PFSK-1 (cell line): ENCODE measurements at regions not wholly inside any gene's neighbourhood (a gene's known extent, or its start where the extent isn't known, plus 50 kb on each side); places are given as distances from the start of the nearest gene placed in this dataset.

Source experiments
- FOXP2 ChIP-seq: optimal IDR thresholded peaks from 2 replicates; pipeline ENCODE3; 2011; ENCODE audit warnings: borderline replicate concordance, control low read depth, inconsistent platforms; ENCODE audit not compliant: insufficient read depth; ENCODE audit errors: extremely low read length, extremely low read depth
- POLR2AphosphoS5 ChIP-seq: IDR thresholded peaks from 2 replicates; pipeline ENCODE4 v1.6.1; 2012; ENCODE audit warnings: low read depth, mild to moderate bottlenecking, control low read depth, low read length, moderate library complexity
- SIN3A ChIP-seq: IDR thresholded peaks from 2 replicates; pipeline ENCODE4 v1.6.1; 2012; ENCODE audit warnings: mild to moderate bottlenecking, low read length, moderate library complexity, borderline replicate concordance; ENCODE audit not compliant: insufficient read depth
- TAF1 ChIP-seq: IDR thresholded peaks from 2 replicates; pipeline ENCODE4 v1.6.1; 2012; ENCODE audit warnings: low read length, control low read depth, borderline replicate concordance; ENCODE audit not compliant: insufficient read depth
- TF ChIP-seq, protein P1 (sequence below), 2 experiments: IDR thresholded peaks; 2 replicates each; pipeline versions ENCODE4 v1.6.1 to v1.8.0; 2011 to 2012; ENCODE audit warnings: low read depth in 2 of 2, low read length in 2 of 2, control low read depth in 1 of 2, inconsistent platforms in 1 of 2, mild to moderate bottlenecking in 1 of 2, moderate library complexity in 1 of 2; ENCODE audit not compliant: insufficient read depth in 1 of 2

DNA sequence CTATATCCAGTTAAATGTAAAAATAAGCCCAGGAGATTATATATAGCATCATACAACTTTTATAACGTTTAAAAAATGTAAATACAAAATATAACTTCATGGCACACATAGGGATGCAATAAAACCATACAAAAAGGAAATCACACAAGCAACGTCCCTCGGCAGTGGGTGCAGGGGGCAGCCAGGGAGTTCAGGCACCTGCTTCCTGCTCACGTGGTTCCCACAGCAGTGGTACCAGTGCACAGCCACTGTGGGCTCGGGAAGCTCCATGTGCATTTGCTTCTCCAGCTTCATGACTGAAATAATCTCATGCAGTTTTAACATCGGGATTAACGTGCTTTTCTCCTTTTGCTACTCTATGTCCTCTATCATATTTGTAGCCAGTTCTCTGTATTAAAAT is 255.5 kb upstream of the CXCL12 start:
- no peak for TF ChIP-seq TAF1
- no peak for TF ChIP-seq SIN3A
- no peak for TF ChIP-seq POLR2AphosphoS5
- TF ChIP-seq, protein P1, sequence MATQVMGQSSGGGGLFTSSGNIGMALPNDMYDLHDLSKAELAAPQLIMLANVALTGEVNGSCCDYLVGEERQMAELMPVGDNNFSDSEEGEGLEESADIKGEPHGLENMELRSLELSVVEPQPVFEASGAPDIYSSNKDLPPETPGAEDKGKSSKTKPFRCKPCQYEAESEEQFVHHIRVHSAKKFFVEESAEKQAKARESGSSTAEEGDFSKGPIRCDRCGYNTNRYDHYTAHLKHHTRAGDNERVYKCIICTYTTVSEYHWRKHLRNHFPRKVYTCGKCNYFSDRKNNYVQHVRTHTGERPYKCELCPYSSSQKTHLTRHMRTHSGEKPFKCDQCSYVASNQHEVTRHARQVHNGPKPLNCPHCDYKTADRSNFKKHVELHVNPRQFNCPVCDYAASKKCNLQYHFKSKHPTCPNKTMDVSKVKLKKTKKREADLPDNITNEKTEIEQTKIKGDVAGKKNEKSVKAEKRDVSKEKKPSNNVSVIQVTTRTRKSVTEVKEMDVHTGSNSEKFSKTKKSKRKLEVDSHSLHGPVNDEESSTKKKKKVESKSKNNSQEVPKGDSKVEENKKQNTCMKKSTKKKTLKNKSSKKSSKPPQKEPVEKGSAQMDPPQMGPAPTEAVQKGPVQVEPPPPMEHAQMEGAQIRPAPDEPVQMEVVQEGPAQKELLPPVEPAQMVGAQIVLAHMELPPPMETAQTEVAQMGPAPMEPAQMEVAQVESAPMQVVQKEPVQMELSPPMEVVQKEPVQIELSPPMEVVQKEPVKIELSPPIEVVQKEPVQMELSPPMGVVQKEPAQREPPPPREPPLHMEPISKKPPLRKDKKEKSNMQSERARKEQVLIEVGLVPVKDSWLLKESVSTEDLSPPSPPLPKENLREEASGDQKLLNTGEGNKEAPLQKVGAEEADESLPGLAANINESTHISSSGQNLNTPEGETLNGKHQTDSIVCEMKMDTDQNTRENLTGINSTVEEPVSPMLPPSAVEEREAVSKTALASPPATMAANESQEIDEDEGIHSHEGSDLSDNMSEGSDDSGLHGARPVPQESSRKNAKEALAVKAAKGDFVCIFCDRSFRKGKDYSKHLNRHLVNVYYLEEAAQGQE (IDR thresholded peaks at IDR 0.05; ENCODE audit: insufficient read depth in 1 of 2, low read depth in 2 of 2, low read length in 2 of 2): no peak
- TF ChIP-seq FOXP2: no peak

DNA sequence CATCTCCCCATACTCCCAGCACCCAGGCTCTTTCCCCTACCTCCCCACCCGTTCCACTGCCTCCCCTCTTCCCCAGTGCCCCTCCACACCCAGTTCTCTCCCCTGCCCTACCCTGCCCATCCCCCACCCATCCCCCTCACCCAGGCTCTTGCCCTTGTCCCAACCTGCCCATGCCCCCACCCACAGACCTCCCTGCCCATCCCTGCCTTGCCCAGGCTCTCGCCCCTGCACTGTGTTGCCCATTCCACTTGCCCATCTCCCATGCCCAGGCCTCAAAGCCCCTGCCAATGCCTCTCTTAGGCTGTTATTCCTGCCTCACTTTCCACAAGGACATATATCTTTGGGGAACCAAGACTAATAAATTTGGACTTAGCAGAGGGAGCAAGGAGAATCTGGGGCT is 262.6 kb upstream of the CXCL12 start:
- no peak for TF ChIP-seq POLR2AphosphoS5
- TF ChIP-seq, protein P1 (IDR thresholded peaks at IDR 0.05; ENCODE audit: insufficient read depth in 1 of 2, low read depth in 2 of 2, low read length in 2 of 2): no peak
- TF ChIP-seq FOXP2: no peak
- no peak for TF ChIP-seq TAF1
- TF ChIP-seq SIN3A: no peak

DNA sequence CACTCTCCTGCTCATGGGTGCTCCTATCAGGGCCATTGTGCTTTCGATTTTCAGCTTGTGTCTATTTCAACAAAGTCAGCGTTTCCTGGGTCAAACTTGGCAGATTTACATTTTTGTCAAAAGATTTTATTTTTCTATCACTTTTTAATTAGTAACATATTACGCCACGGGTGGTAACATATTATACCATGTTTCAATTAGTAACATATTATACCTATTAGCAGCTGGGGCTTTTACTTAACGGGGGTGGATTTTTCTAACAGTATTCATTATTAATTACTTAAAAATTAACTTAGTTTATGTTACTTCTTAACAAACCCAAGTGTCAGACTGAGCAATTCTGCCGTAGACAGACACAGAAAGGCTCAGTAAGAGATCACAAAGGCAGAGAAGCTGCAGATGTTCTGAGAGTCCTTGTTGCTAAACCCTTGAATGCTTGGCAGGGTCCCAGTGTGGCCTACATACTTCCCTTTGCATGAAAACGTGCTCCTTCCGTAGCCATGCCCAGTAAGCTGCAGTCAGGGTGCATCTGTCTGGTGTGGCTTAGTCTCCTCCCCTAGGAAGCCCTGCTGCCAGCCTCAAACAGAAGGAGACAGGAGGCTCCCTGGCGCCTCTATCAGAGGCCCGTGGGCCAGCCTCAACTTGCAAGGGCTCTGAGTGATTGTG is 263.1 kb upstream of the CXCL12 start:
- TF ChIP-seq TAF1 (no peak), SIN3A (no peak)
- TF ChIP-seq, protein P1 (IDR thresholded peaks at IDR 0.05; ENCODE audit: insufficient read depth in 1 of 2, low read depth in 2 of 2, low read length in 2 of 2): no peak

DNA sequence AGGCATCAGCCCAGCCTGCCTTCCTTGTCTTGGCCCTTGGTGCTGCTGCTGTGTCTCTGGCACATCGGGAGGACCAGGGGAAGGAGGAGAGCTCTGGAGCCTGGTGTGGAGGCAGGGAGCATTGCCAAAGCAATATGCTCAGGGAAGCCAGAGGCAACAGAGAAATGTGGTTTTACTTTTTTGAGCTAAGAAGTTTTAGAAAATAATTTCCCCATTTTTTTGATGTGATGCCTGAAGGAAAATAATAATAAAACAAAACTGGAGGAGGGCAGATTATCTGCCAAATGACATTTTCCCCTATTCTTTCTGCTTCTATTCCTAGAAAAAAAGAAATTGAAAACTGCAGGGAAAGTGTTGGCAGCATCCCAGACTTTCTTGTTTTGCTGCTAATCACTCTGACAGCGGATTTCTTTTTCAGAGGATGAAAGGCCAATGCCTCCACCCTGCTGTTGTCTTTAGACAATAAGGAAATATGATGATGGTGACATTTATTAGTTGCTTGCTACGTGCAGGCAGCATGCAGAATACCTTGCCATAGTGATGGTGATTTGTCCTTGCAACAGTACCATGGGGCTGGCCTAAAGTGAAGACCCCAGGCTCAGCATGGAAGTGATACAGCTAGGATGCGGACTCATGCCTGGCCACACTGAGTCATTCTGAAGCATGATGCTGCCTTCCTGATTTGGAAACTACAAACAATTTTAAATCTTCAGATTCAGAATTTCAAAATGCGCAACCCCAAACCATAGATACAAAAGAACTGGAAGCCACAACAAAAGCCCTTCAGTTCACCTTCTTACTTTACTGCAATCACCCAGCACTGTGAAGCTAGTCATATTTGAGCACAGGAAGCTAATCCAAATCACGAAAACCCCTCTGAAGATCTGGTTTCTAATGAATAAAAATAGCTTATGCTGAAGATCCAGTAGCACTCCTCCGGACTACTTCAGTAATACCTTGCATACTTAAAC is 260.2 kb upstream of the TMEM72 start:
- TF ChIP-seq TAF1 (no peak), POLR2AphosphoS5 (no peak)
- TF ChIP-seq, protein P1 (IDR thresholded peaks at IDR 0.05; ENCODE audit: insufficient read depth in 1 of 2, low read depth in 2 of 2, low read length in 2 of 2): no peak
